SK-N-MC (cell line): ENCODE measurements at regions not wholly inside any gene's neighbourhood (a gene's known extent, or its start where the extent isn't known, plus 50 kb on each side); places are given as distances from the start of the nearest gene placed in this dataset.

Source experiments
- DNase-seq: peaks from one replicate; pipeline ENCODE4 v3.0.0-alpha.2; 2011; ENCODE audit warnings: low read depth, low spot score
- H3K27ac ChIP-seq: fragments of 200-600 bp; sonication (generic); 2 replicates; pipeline ENCODE4 v1.5.1; 2016; ENCODE audit warnings: mixed run types
- H3K36me3 ChIP-seq: fragments of 200-600 bp; sonication (generic); 2 replicates; pipeline ENCODE4 v1.6.1; 2017; ENCODE audit warnings: antibody characterized with exemption, low read length, mixed read lengths; ENCODE audit not compliant: insufficient read depth
- H3K4me3 ChIP-seq: fragments of 200-600 bp; sonication (generic); 2 replicates; pipeline ENCODE4 v1.5.1; 2016
- H3K9ac ChIP-seq: fragments of 200-600 bp; sonication (generic); 2 replicates; pipeline ENCODE4 v1.8.0; 2017; ENCODE audit warnings: mixed run types, mixed read lengths; ENCODE audit not compliant: insufficient read length
- H3K9me3 ChIP-seq: fragments of 200-600 bp; sonication (generic); 2 replicates; pipeline ENCODE4 v1.6.1; 2017; ENCODE audit warnings: low read depth, mild to moderate bottlenecking, antibody characterized with exemption, low read length, moderate library complexity, mixed read lengths
- EZH2 ChIP-seq: fragments of 200-600 bp; sonication (generic); IDR thresholded peaks from one replicate; pipeline ENCODE4 v1.6.1; 2017; ENCODE audit warnings: antibody characterized with exemption
- FOXP2 ChIP-seq: optimal IDR thresholded peaks from 2 replicates; pipeline ENCODE3; 2011; ENCODE audit warnings: mild to moderate bottlenecking, moderate library complexity; ENCODE audit not compliant: insufficient read depth; ENCODE audit errors: extremely low read length, control extremely low read depth
- POLR2AphosphoS5 ChIP-seq: IDR thresholded peaks from 2 replicates; pipeline ENCODE4 v1.6.1; 2012; ENCODE audit warnings: mild to moderate bottlenecking, low read depth, low read length, borderline replicate concordance

GRCh38 chr12:5140190-5140589 is 96.5 kb downstream of the KCNA5 start:
- Histone ChIP-seq H3K4me3 (no peak overlapping the region), H3K9me3 (no peaks in the 10 kb centered on the region), H3K27ac (no peak overlapping the region), H3K36me3 (no peaks in the 10 kb centered on the region), H3K9ac (no peak overlapping the region)
- TF ChIP-seq POLR2AphosphoS5, result no peak
- TF ChIP-seq EZH2, result no peak
- TF ChIP-seq FOXP2, result no peak
- DNase-seq, result no peak

GRCh38 chr12:5148880-5149279 is 105.2 kb downstream of the KCNA5 start:
- H3K36me3 ChIP-seq, result no peaks in the 10 kb centered on the region
- H3K27ac ChIP-seq, result no peak overlapping the region
- TF ChIP-seq FOXP2, result no peak
- TF ChIP-seq EZH2, result no peak
- TF ChIP-seq POLR2AphosphoS5, result no peak
- H3K4me3 ChIP-seq, result no peak overlapping the region
- H3K9me3 ChIP-seq, result no peaks in the 10 kb centered on the region
- no peak for DNase-seq
- no peak overlapping the region for H3K9ac ChIP-seq

- DNase-seq, result no peak
- H3K27ac ChIP-seq, result no peak overlapping the region
- no peak overlapping the region for H3K4me3 ChIP-seq
- no peaks in the 10 kb centered on the region for H3K36me3 ChIP-seq
- no peak overlapping the region for H3K9ac ChIP-seq
- H3K9me3 ChIP-seq, result no peaks in the 10 kb centered on the region
- TF ChIP-seq POLR2AphosphoS5 (no peak), EZH2 (no peak), FOXP2 (no peak)
Observed at GRCh38 chr12:5154091-5154490, 110.4 kb downstream of the KCNA5 start.

- no peak overlapping the region for H3K4me3 ChIP-seq
- DNase-seq, result no peak
- no peaks in the 10 kb centered on the region for H3K36me3 ChIP-seq
- H3K9ac ChIP-seq, result no peak overlapping the region
- no peaks in the 10 kb centered on the region for H3K9me3 ChIP-seq
- H3K27ac ChIP-seq, result no peak overlapping the region
- TF ChIP-seq FOXP2, result no peak
- no peak for TF ChIP-seq EZH2
- TF ChIP-seq POLR2AphosphoS5, result no peak
Observed at GRCh38 chr12:5155866-5156265, 112.2 kb downstream of the KCNA5 start.

GRCh38 chr12:5160827-5161226 is 117.1 kb downstream of the KCNA5 start:
- DNase-seq, result no peak
- TF ChIP-seq POLR2AphosphoS5 (no peak), EZH2 (no peak), FOXP2 (no peak)
- H3K9me3 ChIP-seq, result no peaks in the 10 kb centered on the region

GRCh38 chr12:5163661-5164060 is 120.0 kb downstream of the KCNA5 start:
- Histone ChIP-seq H3K27ac (no peak overlapping the region), H3K36me3 (no peaks in the 10 kb centered on the region)

More at GRCh38 chr12:5160827-5161226, 117.1 kb downstream of the KCNA5 start:
- Histone ChIP-seq H3K36me3 (no peaks in the 10 kb centered on the region), H3K27ac (no peak overlapping the region), H3K4me3 (no peak overlapping the region), H3K9ac (no peak overlapping the region)

GRCh38 chr12:5165296-5165970 is 121.8 kb downstream of the KCNA5 start:
- no peak for DNase-seq
- no peak overlapping the region for H3K27ac ChIP-seq
- no peak overlapping the region for H3K9ac ChIP-seq
- TF ChIP-seq EZH2 (no peak), FOXP2 (no peak), POLR2AphosphoS5 (no peak)
- no peaks in the 10 kb centered on the region for H3K36me3 ChIP-seq
- H3K9me3 ChIP-seq, result no peaks in the 10 kb centered on the region
- H3K4me3 ChIP-seq, result no peak overlapping the region

More at GRCh38 chr12:5163661-5164060, 120.0 kb downstream of the KCNA5 start:
- DNase-seq, result no peak
- Histone ChIP-seq H3K9ac (no peak overlapping the region), H3K4me3 (no peak overlapping the region), H3K9me3 (no peaks in the 10 kb centered on the region)
- TF ChIP-seq FOXP2 (no peak), POLR2AphosphoS5 (no peak), EZH2 (no peak)

- H3K9me3 ChIP-seq, result no peaks in the 10 kb centered on the region
- H3K27ac ChIP-seq, result no peak overlapping the region
- H3K36me3 ChIP-seq, result no peaks in the 10 kb centered on the region; the same call in 1 of the 2 replicates
- H3K4me3 ChIP-seq, result no peak overlapping the region
- H3K9ac ChIP-seq, result no peak overlapping the region
- no peak for DNase-seq
- TF ChIP-seq FOXP2, result no peak
- TF ChIP-seq POLR2AphosphoS5, result no peak
- TF ChIP-seq EZH2, result no peak
Observed at GRCh38 chr12:5166976-5167375, 123.3 kb downstream of the KCNA5 start.

GRCh38 chr12:5168148-5168547 is 124.5 kb downstream of the KCNA5 start:
- no peak for DNase-seq
- Histone ChIP-seq H3K27ac (no peak overlapping the region), H3K9me3 (no peaks in the 10 kb centered on the region), H3K4me3 (no peak overlapping the region), H3K9ac (no peak overlapping the region), H3K36me3 (no peaks in the 10 kb centered on the region; the same call in 1 of the 2 replicates)
- TF ChIP-seq EZH2 (no peak), FOXP2 (no peak)
